ENCODE measurements at regions not wholly inside any gene's neighbourhood (a gene's known extent, or its start where the extent isn't known, plus 50 kb on each side); places are given as distances from the start of the nearest gene placed in this dataset.

DNA sequence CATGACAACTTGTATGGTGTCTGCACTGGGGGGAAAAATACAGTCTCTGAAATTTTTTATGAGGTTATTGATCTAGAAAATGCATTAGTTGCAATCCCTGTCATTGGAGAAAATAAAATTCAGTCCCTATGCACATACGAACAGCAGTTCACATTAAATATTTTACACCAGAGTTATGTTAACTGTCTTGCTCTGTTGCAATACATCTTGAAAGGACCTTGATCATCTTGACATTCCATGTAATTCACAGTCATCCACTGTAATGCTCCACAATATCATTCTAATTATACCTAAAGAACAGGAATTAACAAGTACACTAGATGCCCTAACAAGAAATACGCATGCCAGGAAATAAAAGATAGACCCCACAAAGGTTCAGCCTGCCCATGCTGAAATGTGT lies 934.6 kb upstream of the PCDH10 start:
- TF ChIP-seq POLR2A (IDR thresholded peaks at IDR 0.05) (no peak), CTCF (IDR thresholded peaks at IDR 0.05) (no peak), EP300 (IDR thresholded peaks at IDR 0.05) (no peak)

Data from sigmoid colon (tissue), 4 donors.